Skeletal muscle tissue (tissue), 3 donors: ENCODE measurements at regions not wholly inside any gene's neighbourhood (a gene's known extent, or its start where the extent isn't known, plus 50 kb on each side); places are given as distances from the start of the nearest gene placed in this dataset.

ENCODE experiments used
- H3K27ac ChIP-seq: one replicate; pipeline ENCODE4 v1.7.0; 2013; ENCODE audit warnings: mild to moderate bottlenecking, low read depth, low read length, inconsistent platforms
- H3K27me3 ChIP-seq, 3 donors: one replicate each; pipeline ENCODE4 v1.7.0; 2013; ENCODE audit warnings: low read length in 3 of 3; ENCODE audit not compliant: control insufficient read depth in 3 of 3, insufficient read depth in 3 of 3
- H3K36me3 ChIP-seq, 3 donors: one replicate each; pipeline ENCODE4 v1.7.0; 2013; ENCODE audit warnings: low read length in 3 of 3; ENCODE audit not compliant: control insufficient read depth in 3 of 3, insufficient read depth in 3 of 3
- H3K4me1 ChIP-seq, 3 donors: one replicate each; pipeline ENCODE4 v1.7.0; 2013; ENCODE audit warnings: low read length in 3 of 3, mild to moderate bottlenecking in 3 of 3; ENCODE audit not compliant: control insufficient read depth in 3 of 3, insufficient read depth in 3 of 3
- H3K4me3 ChIP-seq, 3 donors: one replicate each; pipeline ENCODE4 v1.7.0; 2013; ENCODE audit warnings: low read length in 3 of 3
- H3K9ac ChIP-seq, 3 donors: one replicate each; pipeline ENCODE4 v1.7.0; 2013; ENCODE audit warnings: low read length in 3 of 3, mild to moderate bottlenecking in 3 of 3, moderate library complexity in 2 of 3, low read depth in 1 of 3
- H3K9me3 ChIP-seq, 3 donors: one replicate each; pipeline ENCODE4 v1.7.0; 2013; ENCODE audit warnings: low read length in 3 of 3; ENCODE audit not compliant: control insufficient read depth in 3 of 3
- donor health status: Osteomylitis.

DNA sequence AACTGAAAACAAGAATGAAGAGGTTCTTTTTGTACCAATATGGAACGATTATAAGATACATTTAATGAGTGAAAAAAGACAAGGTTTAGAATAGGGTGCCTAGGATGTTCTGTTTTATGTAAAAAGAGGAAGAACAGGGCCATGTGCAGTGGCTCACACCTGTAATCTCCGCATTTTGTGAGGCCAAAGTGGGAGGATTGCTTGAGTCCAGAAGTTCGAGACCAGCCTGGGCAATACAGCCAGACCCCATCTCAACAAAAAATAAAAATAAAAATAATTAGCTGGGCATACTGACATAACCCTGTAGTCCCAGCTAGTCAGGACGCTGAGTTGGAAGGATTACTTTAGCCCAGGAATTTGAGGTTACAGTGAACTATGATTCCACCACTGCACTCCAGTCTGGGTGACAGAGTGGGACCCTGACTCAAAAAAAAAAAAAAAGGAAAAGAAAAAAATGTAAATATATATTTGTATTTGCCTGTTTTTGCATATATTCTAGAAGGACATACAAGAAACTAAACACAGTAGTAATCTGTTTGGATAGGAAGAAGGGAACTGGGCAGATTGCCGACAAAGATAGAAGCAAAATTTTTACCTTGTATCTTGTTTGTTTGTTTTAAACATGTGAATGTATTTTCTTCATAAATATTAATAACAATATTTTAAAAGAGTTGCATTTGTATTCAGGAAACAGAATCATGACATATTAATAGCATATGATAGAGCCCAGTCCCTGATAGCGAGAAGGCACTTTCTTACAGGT is 174.3 kb downstream of the SOX2 start:
- no peaks in the 10 kb centered on the region for H3K4me1 ChIP-seq
- no peaks in the 10 kb centered on the region for H3K27me3 ChIP-seq
- H3K36me3 ChIP-seq = no peaks in the 10 kb centered on the region
- no peak overlapping the region for H3K4me3 ChIP-seq
- no peak overlapping the region for H3K27ac ChIP-seq
- no peaks in the 10 kb centered on the region for H3K9me3 ChIP-seq
- no peak overlapping the region for H3K9ac ChIP-seq

DNA sequence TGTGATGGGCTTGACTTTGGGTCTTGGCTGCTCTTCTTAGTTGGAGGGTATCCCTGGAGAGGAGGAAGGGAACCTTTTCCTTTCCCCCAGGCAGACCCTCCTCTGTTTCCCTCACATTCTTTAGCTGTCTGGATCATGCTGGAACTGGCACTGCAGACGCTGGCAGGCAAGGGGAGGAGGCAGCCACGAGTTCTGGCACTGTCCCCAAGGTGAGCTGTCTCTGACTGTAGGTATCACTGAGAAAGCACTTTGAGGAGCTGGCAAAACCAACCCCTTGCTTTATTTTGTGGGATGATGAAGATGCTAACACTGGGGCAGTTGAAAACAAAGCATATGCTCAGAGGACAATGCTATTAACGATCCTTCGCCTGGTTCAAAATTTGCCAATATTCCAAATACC is 175.0 kb downstream of the SOX2 start:
- Histone ChIP-seq H3K9ac (no peak overlapping the region), H3K4me1 (no peaks in the 10 kb centered on the region), H3K36me3 (no peaks in the 10 kb centered on the region), H3K9me3 (no peaks in the 10 kb centered on the region), H3K27ac (no peak overlapping the region), H3K27me3 (no peaks in the 10 kb centered on the region), H3K4me3 (no peak overlapping the region)

DNA sequence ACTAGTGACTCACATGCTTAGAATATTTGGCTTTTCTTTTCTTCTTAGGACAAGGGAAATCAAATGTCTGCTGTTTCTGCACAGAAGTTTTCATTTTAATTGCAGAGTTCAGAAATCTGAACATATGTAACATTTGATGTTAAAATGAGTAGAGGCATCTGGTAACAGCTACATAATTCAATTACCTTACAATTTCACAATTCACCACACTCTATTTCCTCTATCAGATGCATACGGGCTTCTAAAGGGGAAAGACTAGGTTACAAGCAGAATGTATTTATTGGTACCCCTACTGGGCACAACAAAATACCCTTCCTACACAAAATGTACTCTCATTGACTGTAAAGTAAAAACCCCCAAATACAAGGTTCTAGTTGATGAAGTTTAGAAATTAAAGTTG is 176.0 kb downstream of the SOX2 start:
- no peak overlapping the region for H3K4me3 ChIP-seq
- no peaks in the 10 kb centered on the region for H3K4me1 ChIP-seq
- no peaks in the 10 kb centered on the region for H3K9me3 ChIP-seq
- no peak overlapping the region for H3K27ac ChIP-seq
- H3K27me3 ChIP-seq = no peaks in the 10 kb centered on the region
- no peak overlapping the region for H3K9ac ChIP-seq
- H3K36me3 ChIP-seq = no peaks in the 10 kb centered on the region

DNA sequence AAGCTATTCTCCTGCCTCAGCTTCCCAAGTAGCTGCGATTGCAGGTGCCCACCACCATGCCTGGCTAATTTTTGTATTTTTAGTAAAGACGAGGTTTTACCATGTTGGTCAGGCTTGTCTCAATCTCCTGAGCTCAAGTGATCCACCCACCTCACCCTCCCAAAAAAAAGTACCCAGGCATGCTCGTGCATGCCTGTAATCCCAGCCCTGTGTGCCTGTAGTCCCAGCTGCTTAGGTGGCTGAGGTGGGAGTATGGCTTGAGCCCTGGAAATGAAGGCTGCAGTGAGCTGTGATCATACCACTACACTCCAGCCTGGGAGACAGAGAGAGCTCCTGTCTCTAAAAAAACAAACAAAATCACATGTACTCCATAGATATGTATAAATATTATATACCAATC is 176.5 kb downstream of the SOX2 start:
- no peaks in the 10 kb centered on the region for H3K27me3 ChIP-seq
- no peak overlapping the region for H3K27ac ChIP-seq
- no peaks in the 10 kb centered on the region for H3K36me3 ChIP-seq
- H3K9ac ChIP-seq = no peak overlapping the region
- no peak overlapping the region for H3K4me3 ChIP-seq
- H3K9me3 ChIP-seq = no peaks in the 10 kb centered on the region
- H3K4me1 ChIP-seq = no peaks in the 10 kb centered on the region

DNA sequence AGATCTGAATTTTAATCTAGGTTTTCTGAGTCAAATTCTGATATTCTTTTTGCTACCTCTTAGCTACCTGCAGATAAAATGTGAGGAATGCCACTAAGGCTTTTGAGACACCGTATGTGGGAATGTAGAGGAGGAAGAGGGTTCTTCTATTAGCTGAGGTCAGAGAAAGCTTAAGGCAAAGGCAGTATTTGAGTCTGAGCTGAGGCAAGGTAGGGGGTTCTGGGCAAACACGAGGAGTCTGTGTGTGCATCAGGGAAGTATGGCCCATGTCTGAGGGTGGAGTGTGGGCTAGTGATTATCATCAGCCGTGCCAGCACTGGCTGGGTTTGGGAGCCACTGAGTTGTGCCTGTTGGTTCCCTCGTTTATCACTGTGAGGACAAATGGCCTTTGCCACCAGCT is 181.1 kb downstream of the SOX2 start:
- Histone ChIP-seq H3K4me3 (no peak overlapping the region), H3K9me3 (no peaks in the 10 kb centered on the region), H3K27ac (no peak overlapping the region), H3K9ac (no peak overlapping the region), H3K4me1 (no peaks in the 10 kb centered on the region), H3K36me3 (no peaks in the 10 kb centered on the region), H3K27me3 (no peaks in the 10 kb centered on the region)

DNA sequence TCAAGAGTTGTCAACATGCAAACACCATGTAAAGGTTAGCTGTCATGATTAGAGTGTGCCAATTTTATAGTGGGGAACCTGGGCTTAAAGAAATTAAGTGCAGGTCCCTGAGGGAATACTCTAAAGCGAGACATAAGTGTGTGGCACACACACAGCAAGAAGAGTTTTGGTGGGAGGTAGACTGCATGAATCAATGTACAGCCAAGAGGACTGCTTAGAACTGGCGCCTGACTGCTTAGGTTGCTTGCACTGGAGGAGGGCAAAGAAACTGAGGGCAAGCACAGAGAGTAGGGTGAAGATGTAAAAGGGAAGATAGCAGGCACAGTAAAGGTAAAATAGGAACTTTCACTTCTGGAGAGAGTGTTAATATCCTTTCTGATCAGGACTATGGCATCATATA is 184.9 kb downstream of the SOX2 start:
- Histone ChIP-seq H3K9ac (no peak overlapping the region), H3K27ac (no peak overlapping the region), H3K4me1 (no peaks in the 10 kb centered on the region), H3K36me3 (no peaks in the 10 kb centered on the region), H3K9me3 (no peaks in the 10 kb centered on the region), H3K27me3 (no peaks in the 10 kb centered on the region), H3K4me3 (no peak overlapping the region)

DNA sequence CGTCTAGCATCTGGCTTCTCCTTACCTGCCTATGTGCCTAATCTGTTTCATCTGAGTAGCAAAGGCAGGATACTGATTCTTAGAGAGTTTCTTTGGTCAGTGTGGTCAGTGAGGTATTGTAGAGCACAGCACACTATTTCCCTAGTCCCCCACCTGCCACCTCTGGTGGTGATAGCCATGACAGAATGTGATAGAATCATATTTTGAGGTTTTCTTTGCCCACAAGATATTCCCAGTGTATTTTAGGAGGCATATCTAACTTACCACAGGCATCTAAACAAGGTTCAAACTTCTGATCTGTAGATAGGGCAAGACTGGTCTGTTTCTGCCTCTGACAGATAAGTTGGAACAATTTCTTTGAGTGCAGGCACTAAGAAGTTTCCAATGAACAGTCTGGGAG is 188.0 kb downstream of the SOX2 start:
- Histone ChIP-seq H3K9ac (no peak overlapping the region), H3K4me3 (no peak overlapping the region), H3K4me1 (no peaks in the 10 kb centered on the region), H3K27me3 (no peaks in the 10 kb centered on the region), H3K36me3 (no peaks in the 10 kb centered on the region), H3K27ac (no peak overlapping the region), H3K9me3 (no peaks in the 10 kb centered on the region)

DNA sequence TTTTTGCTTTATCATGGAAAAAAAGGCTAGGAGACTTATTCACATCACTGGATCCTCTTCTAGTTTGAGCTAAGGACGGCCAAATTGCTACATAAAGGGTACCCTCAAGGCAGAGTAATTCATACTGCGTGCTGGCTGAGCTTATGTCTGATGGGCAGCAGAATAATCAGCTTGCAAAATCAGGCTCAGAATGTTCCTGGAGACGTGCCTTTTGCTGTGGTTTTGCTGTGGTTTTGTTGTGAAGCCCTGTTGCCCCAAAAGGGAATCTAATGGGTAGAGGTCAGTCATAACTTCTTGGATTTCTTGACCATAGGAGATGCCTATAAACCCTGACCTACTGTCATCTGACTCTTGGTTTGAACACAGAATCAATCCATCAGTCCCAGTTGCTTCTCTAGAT is 189.9 kb downstream of the SOX2 start:
- Histone ChIP-seq H3K9ac (no peak overlapping the region), H3K36me3 (no peaks in the 10 kb centered on the region), H3K27ac (no peak overlapping the region), H3K4me1 (no peaks in the 10 kb centered on the region), H3K4me3 (no peak overlapping the region), H3K27me3 (no peaks in the 10 kb centered on the region), H3K9me3 (no peaks in the 10 kb centered on the region)

DNA sequence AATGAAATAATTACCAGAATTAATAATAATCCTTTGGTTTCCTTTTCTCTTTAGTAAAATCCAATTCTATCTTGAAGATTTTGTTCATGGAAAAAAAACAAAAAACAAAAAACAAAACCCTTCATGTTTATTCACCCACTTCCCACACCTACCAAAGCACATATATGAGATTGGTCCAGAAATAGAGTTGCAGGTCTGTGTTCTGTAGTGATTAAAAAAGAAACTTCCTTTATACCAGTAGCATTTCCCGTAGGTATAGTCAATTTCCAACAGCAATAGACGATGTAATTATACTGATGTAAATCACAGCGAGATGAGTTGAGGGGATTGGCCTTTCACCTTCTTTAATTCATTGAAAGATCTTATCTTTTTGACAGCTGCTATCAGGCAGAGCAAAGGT is 194.6 kb downstream of the SOX2 start:
- no peaks in the 10 kb centered on the region for H3K27me3 ChIP-seq
- H3K4me3 ChIP-seq = no peak overlapping the region
- no peaks in the 10 kb centered on the region for H3K4me1 ChIP-seq
- H3K9me3 ChIP-seq = no peaks in the 10 kb centered on the region
- no peak overlapping the region for H3K27ac ChIP-seq
- no peaks in the 10 kb centered on the region for H3K36me3 ChIP-seq
- no peak overlapping the region for H3K9ac ChIP-seq

DNA sequence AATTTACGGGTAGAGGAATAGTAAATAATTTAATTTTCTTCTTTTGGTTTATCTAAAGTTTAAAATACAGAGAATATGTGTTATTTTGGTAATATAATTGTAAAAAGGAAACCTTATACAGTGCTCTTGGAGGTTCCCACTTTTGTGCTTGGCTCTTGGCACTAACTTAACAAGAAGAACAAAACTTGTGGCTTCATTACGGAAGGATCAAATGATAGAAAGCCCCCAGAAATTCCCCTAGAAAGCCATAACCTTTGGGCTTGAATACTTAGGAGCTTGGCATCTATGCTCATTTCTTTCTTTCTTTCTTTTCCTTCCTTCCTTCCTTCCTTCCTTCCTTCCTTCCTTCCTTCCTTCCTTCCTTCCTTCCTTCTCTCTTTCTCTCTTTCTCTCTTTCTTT is 197.5 kb downstream of the SOX2 start:
- Histone ChIP-seq H3K4me1 (no peaks in the 10 kb centered on the region), H3K27me3 (no peaks in the 10 kb centered on the region), H3K4me3 (no peak overlapping the region), H3K9me3 (no peaks in the 10 kb centered on the region), H3K9ac (no peak overlapping the region), H3K27ac (no peak overlapping the region), H3K36me3 (no peaks in the 10 kb centered on the region)
